Motor neuron (in vitro differentiated cells): ENCODE measurements at regions not wholly inside any gene's neighbourhood (a gene's known extent, or its start where the extent isn't known, plus 50 kb on each side); places are given as distances from the start of the nearest gene placed in this dataset.

Source experiments
- ATAC-seq, 8 experiments: fragments of 200-7000 bp; cut with Tn5 transposase; replicated peaks in 6 of 8; 2 replicates each; pipeline ENCODE4 v1.8.0; 2021; ENCODE audit warnings: mild to moderate bottlenecking in 8 of 8, moderate library complexity in 8 of 8
- H3K27ac ChIP-seq, 2 donors: fragments of 250-450 bp; sonication (Bioruptor Pico); 2 replicates each; pipeline ENCODE4 v1.9.0; 2021; ENCODE audit warnings: antibody characterized with exemption in 2 of 2, mild to moderate bottlenecking in 2 of 2, moderate library complexity in 1 of 2
- H3K4me1 ChIP-seq, 2 donors: fragments of 250-450 bp; sonication (Bioruptor Pico); replicated peaks in 1 of 2; 2 replicates each; pipeline ENCODE4 v1.6.1; 2021; ENCODE audit warnings: antibody characterized with exemption in 2 of 2, mild to moderate bottlenecking in 2 of 2, moderate library complexity in 1 of 2
- H3K4me3 ChIP-seq, 5 donors: fragments of 250-450 bp; sonication (Bioruptor Pico); 2 replicates each; pipeline ENCODE4 v1.9.0; 2021; ENCODE audit warnings: antibody characterized with exemption in 5 of 5, mild to moderate bottlenecking in 5 of 5, moderate library complexity in 4 of 5
- WGBS, 10 experiments: fragments of 450-650 bp; shearing (Covaris generic); methylation state at CpG; one replicate each; pipeline ENCODE4 v1.0.0; 2022; 5-methylcytosine and 5-hydroxymethylcytosine counted together
- in situ Hi-C, 9 experiments: fragments of 400-800 bp; cut with MboI; loops; one replicate each; pipeline ENCODE4 v1.15.0; 2021; ENCODE audit warnings: low sequenced_read_pairs in 9 of 9, low pct_unique_long_range_greater_than_20kb in 2 of 9; ENCODE audit not compliant: unreplicated experiment in 9 of 9

GRCh38 chr10:1942478-1942877, 205.2 kb upstream of the ADARB2 start:
- WGBS, 10 experiments: 0 to 81% (median 33%) methylated on average over 1 to 6 of the region's 7 CpGs; no CpG with 5 or more reads in 2 of the 10 experiments
- Histone ChIP-seq H3K27ac (no peak overlapping the region), H3K4me3 (no peak overlapping the region), H3K4me1 (peaks cover 0 to 9% of the 10 kb centered on the region in 2 donors)
- in situ Hi-C loops: no loop called here
- no peak for ATAC-seq

GRCh38 chr10:1939016-1939415, 201.7 kb upstream of the ADARB2 start:
- peaks cover 0 to 9% of the 10 kb centered on the region in 2 donors for H3K4me1 ChIP-seq
- in situ Hi-C loops: no loop called here
- no peak overlapping the region for H3K4me3 ChIP-seq
- no peak overlapping the region for H3K27ac ChIP-seq
- 33 to 96% (median 86%) methylated on average over 1 to 16 of the region's 17 CpGs; no CpG with 5 or more reads in 2 of the 10 experiments for WGBS, 10 experiments
- no peak for ATAC-seq

- H3K27ac ChIP-seq: no peak overlapping the region
- WGBS, 10 experiments: 5 to 96% (median 85%) methylated on average over 3 to 7 of the region's 7 CpGs
- no peak for ATAC-seq
Observed at GRCh38 chr10:1938317-1938716, 201.0 kb upstream of the ADARB2 start.

GRCh38 chr10:1935912-1936311, 198.6 kb upstream of the ADARB2 start:
- Histone ChIP-seq H3K4me3 (no peak overlapping the region), H3K4me1 (peaks cover 0 to 15% of the 10 kb centered on the region in 2 donors), H3K27ac (no peak overlapping the region)
- in situ Hi-C loops: no loop called here
- no peak for ATAC-seq
- WGBS, 10 experiments: 40 to 93% (median 73%) methylated on average over 1 to 3 of the region's 4 CpGs; no CpG with 5 or more reads in 6 of the 10 experiments

More at GRCh38 chr10:1938317-1938716, 201.0 kb upstream of the ADARB2 start:
- in situ Hi-C loops: no loop called here
- H3K4me1 ChIP-seq: peaks cover 0 to 11% of the 10 kb centered on the region in 2 donors
- H3K4me3 ChIP-seq: no peak overlapping the region

GRCh38 chr10:1933215-1933614, 195.9 kb upstream of the ADARB2 start:
- WGBS, 10 experiments: 0 to 88% (median 71%) methylated on average over 1 to 13 of the region's 16 CpGs; no CpG with 5 or more reads in 2 of the 10 experiments
- Histone ChIP-seq H3K4me3 (no peak overlapping the region), H3K27ac (no peak overlapping the region), H3K4me1 (peaks cover 0 to 8% of the 10 kb centered on the region in 2 donors)
- in situ Hi-C loops: no loop called here
- ATAC-seq: peak in 3 of 8 experiments; percentile 74 to 91 (median 91)

GRCh38 chr10:1932692-1933094, 195.4 kb upstream of the ADARB2 start:
- no peak overlapping the region for H3K4me3 ChIP-seq
- in situ Hi-C loops: no loop called here

GRCh38 chr10:1928606-1929005, 191.3 kb upstream of the ADARB2 start:
- ATAC-seq: no peak
- in situ Hi-C loops: no loop called here
- no peak overlapping the region for H3K27ac ChIP-seq
- H3K4me3 ChIP-seq: no peak overlapping the region
- peaks cover 0 to 11% of the 10 kb centered on the region in 2 donors for H3K4me1 ChIP-seq
- WGBS, 10 experiments: 14 to 89% (median 64%) methylated on average over 1 to 7 of the region's 7 CpGs

More at GRCh38 chr10:1932692-1933094, 195.4 kb upstream of the ADARB2 start:
- peak in 2 of 8 experiments; percentile 53 to 60 for ATAC-seq
- H3K4me1 ChIP-seq: peaks cover 0 to 7% of the 10 kb centered on the region in 2 donors
- 0 to 61% (median 26%) methylated on average over 1 to 8 of the region's 13 CpGs; no CpG with 5 or more reads in 6 of the 10 experiments for WGBS, 10 experiments
- H3K27ac ChIP-seq: no peak overlapping the region

- Histone ChIP-seq H3K4me3 (no peak overlapping the region), H3K27ac (no peak overlapping the region), H3K4me1 (peaks cover 0 to 7% of the 10 kb centered on the region in 2 donors)
- in situ Hi-C loops: no loop called here
- 0 to 100% (median 93%) methylated on average over 1 to 11 of the region's 12 CpGs; no CpG with 5 or more reads in 4 of the 10 experiments for WGBS, 10 experiments
- ATAC-seq: no peak
Observed at GRCh38 chr10:1923998-1924397, 186.7 kb upstream of the ADARB2 start.

- no peak for ATAC-seq
- in situ Hi-C loops: no loop called here
- H3K4me3 ChIP-seq: no peak overlapping the region
- WGBS, 10 experiments: 3 to 100% (median 40%) methylated on average over 1 to 7 of the region's 8 CpGs; no CpG with 5 or more reads in 1 of the 10 experiments
- H3K27ac ChIP-seq: no peak overlapping the region
- peaks cover 0 to 7% of the 10 kb centered on the region in 2 donors for H3K4me1 ChIP-seq
Observed at GRCh38 chr10:1923586-1923985, 186.3 kb upstream of the ADARB2 start.

- ATAC-seq: no peak
- 3 to 100% (median 70%) methylated on average over 1 to 4 of the region's 4 CpGs for WGBS, 10 experiments
- H3K4me3 ChIP-seq: no peak overlapping the region
- in situ Hi-C loops: no loop called here
- no peak overlapping the region for H3K27ac ChIP-seq
- H3K4me1 ChIP-seq: peaks cover 0 to 3% of the 10 kb centered on the region in 2 donors
Observed at GRCh38 chr10:1920941-1921340, 183.6 kb upstream of the ADARB2 start.

- 0 to 100% (median 41%) methylated on average over 1 to 4 of the region's 4 CpGs for WGBS, 10 experiments
- Histone ChIP-seq H3K27ac (no peak overlapping the region), H3K4me1 (peaks cover 0 to 3% of the 10 kb centered on the region in 2 donors), H3K4me3 (no peak overlapping the region)
- ATAC-seq: no peak
- in situ Hi-C loops: no loop called here
Observed at GRCh38 chr10:1920127-1920526, 182.8 kb upstream of the ADARB2 start.

GRCh38 chr10:1911771-1912170, 174.4 kb upstream of the ADARB2 start:
- 0 to 80% (median 25%) methylated on average over 1 to 3 of the region's 3 CpGs; no CpG with 5 or more reads in 2 of the 10 experiments for whole genome bisulfite sequencing, 10 experiments
- in situ Hi-C loops: no loop called here
- no peak overlapping the region for H3K27ac ChIP-seq
- ATAC-seq: peak in 5 of 8 experiments; percentile 32 to 71 (median 66)
- H3K4me3 ChIP-seq: no peak overlapping the region
- H3K4me1 ChIP-seq: no peaks in the 10 kb centered on the region

GRCh38 chr10:1903982-1904381, 166.7 kb upstream of the ADARB2 start:
- WGBS, 10 experiments: 20 to 94% (median 88%) methylated on average over 1 to 4 of the region's 4 CpGs; no CpG with 5 or more reads in 6 of the 10 experiments
- Histone ChIP-seq H3K4me3 (no peak overlapping the region), H3K4me1 (no peaks in the 10 kb centered on the region), H3K27ac (no peak overlapping the region)
- in situ Hi-C loops: no loop called here
- no peak for ATAC-seq

- ATAC-seq: no peak
- in situ Hi-C loops: no loop called here
- no peak overlapping the region for H3K4me3 ChIP-seq
- H3K4me1 ChIP-seq: peaks cover 0 to 22% of the 10 kb centered on the region in 2 donors
- no peak overlapping the region for H3K27ac ChIP-seq
- WGBS, 10 experiments: 0 to 100% (median 69%) methylated on average over 1 to 5 of the region's 5 CpGs
Observed at GRCh38 chr10:1896153-1896552, 158.8 kb upstream of the ADARB2 start.
